ENCODE measurements at regions not wholly inside any gene's neighbourhood (a gene's known extent, or its start where the extent isn't known, plus 50 kb on each side); places are given as distances from the start of the nearest gene placed in this dataset.

DNA sequence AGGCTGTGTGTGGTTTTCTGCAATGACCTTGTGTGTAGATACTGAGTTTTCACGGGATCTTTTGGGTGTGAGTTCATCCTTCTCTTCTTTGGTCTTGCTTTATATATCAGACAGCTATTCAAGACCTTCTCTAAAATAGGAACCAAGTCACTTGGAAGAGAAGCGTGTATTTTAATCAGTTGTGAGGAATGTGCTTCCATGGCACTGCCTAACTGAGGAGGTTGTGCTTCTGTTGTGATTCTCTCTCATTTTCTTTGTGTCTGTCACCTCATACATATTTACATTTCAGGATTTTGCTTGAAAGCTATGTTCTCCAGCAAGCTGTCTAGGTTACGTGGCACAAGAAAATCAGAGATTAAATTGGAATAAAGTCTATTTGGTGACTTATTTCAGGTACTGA lies 428.7 kb downstream of the QKI start:
- Histone ChIP-seq H3K27me3 (ENCODE audit: control insufficient read depth in 1 of 2, insufficient read depth in 2 of 2, low read length in 2 of 2) (no peaks in the 10 kb centered on the region), H3K36me3 (ENCODE audit: insufficient read depth, low read length) (no peaks in the 10 kb centered on the region), H3K4me3 (ENCODE audit: low read length) (no peak overlapping the region), H3K9me3 (ENCODE audit: control insufficient read depth in 1 of 2, insufficient read depth in 1 of 2, low read length in 2 of 2) (peaks cover 11% of the 10 kb centered on the region in 2 experiments), H3K27ac (ENCODE audit: low read depth in 1 of 2, low read length in 2 of 2) (no peak overlapping the region), H3K4me1 (ENCODE audit: insufficient read depth, low read length) (no peaks in the 10 kb centered on the region)
- intact Hi-C loops (cut with DNase I, micrococcal nuclease): no loop called here
- ATAC-seq (ENCODE audit: poor library complexity) (no peak), DNase-seq (no peak)
- Mint-ChIP-seq H3K27ac (no peak overlapping the region), H3K4me1 (ENCODE audit: low read depth) (no peaks in the 10 kb centered on the region), H3K4me3 (no peak overlapping the region), H3K36me3 (ENCODE audit: low read depth) (no peaks in the 10 kb centered on the region), H3K27me3 (no peaks in the 10 kb centered on the region), H3K9me3 (peaks cover 21% of the 10 kb centered on the region)
- ChIA-PET POLR2A (no interaction called here), CTCF (interaction anchor here (0.6 kb wide), 1 partner anchor 21 kb away, joined by 5 read pairs; no protein-coding TSS in a partner anchor)
- TF ChIP-seq, protein P1, sequence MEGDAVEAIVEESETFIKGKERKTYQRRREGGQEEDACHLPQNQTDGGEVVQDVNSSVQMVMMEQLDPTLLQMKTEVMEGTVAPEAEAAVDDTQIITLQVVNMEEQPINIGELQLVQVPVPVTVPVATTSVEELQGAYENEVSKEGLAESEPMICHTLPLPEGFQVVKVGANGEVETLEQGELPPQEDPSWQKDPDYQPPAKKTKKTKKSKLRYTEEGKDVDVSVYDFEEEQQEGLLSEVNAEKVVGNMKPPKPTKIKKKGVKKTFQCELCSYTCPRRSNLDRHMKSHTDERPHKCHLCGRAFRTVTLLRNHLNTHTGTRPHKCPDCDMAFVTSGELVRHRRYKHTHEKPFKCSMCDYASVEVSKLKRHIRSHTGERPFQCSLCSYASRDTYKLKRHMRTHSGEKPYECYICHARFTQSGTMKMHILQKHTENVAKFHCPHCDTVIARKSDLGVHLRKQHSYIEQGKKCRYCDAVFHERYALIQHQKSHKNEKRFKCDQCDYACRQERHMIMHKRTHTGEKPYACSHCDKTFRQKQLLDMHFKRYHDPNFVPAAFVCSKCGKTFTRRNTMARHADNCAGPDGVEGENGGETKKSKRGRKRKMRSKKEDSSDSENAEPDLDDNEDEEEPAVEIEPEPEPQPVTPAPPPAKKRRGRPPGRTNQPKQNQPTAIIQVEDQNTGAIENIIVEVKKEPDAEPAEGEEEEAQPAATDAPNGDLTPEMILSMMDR (IDR thresholded peaks at IDR 0.05): no peak

DNA sequence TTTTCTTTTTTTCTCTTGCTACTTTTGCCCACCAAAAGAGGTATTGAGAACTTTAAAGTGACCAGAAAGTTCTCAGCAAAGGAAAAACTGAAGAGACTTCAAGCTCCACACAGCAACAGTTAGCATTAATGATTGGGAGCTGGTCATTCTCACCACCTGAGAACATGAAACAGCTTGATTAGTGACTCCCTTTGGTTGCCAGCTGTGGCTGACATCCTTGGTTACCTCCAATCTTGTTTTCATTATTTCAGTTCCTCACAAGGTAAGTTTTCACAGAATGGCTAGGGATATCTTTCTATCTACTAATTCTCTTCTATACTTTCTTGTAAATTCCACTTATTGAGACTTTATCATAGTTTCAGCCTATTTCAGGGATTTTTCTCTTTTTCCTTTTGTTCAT lies 427.9 kb downstream of the QKI start:
- ChIA-PET CTCF (no interaction called here), POLR2A (no interaction called here)
- H3K9me3 Mint-ChIP-seq: peaks cover 21% of the 10 kb centered on the region

DNA sequence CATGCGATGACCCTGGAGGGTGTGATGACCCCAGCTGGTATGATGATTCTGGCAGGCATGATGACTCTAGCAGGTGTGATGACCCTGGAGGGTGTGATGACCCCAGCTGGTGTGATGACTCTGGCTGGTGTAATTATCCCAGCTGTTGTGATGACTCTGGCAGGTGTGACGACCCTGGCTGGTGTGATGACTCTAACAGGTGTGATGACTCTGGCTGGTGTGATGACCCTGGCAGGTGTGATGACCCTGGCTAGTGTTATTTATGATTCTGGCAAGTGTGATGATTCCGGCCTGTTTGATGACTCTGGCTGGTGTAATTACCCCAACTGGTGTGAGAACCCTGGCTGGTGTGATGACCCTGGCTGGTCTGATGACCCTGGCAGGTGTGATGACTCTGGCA lies 427.2 kb downstream of the QKI start:
- TF ChIP-seq, protein P1 (IDR thresholded peaks at IDR 0.05): no peak
- Histone ChIP-seq H3K27ac (ENCODE audit: low read depth in 1 of 2, low read length in 2 of 2) (no peak overlapping the region), H3K4me1 (ENCODE audit: insufficient read depth, low read length) (no peaks in the 10 kb centered on the region), H3K9me3 (ENCODE audit: control insufficient read depth in 1 of 2, insufficient read depth in 1 of 2, low read length in 2 of 2) (peaks cover 11% of the 10 kb centered on the region in 2 experiments), H3K27me3 (ENCODE audit: control insufficient read depth in 1 of 2, insufficient read depth in 2 of 2, low read length in 2 of 2) (no peaks in the 10 kb centered on the region), H3K4me3 (ENCODE audit: low read length) (no peak overlapping the region), H3K36me3 (ENCODE audit: insufficient read depth, low read length) (no peaks in the 10 kb centered on the region)
- H3K27ac Mint-ChIP-seq: no peak overlapping the region
- H3K27me3 Mint-ChIP-seq: peaks cover 8% of the 10 kb centered on the region
- CTCF ChIA-PET: no interaction called here
- DNase-seq (no peak), ATAC-seq (ENCODE audit: poor library complexity) (no peak)
- intact Hi-C loops (cut with DNase I, micrococcal nuclease): no loop called here
- H3K9me3 Mint-ChIP-seq: peaks cover 21% of the 10 kb centered on the region
- POLR2A ChIA-PET: no interaction called here
- no peaks in the 10 kb centered on the region for H3K4me1 Mint-ChIP-seq (ENCODE audit: low read depth)
- no peaks in the 10 kb centered on the region for H3K36me3 Mint-ChIP-seq (ENCODE audit: low read depth)
- H3K4me3 Mint-ChIP-seq: no peak overlapping the region

More for the DNA sequence above, 427.9 kb downstream of the QKI start:
- peaks cover 4% of the 10 kb centered on the region for H3K27me3 Mint-ChIP-seq
- no peak overlapping the region for H3K27ac Mint-ChIP-seq
- Histone ChIP-seq H3K27me3 (ENCODE audit: control insufficient read depth in 1 of 2, insufficient read depth in 2 of 2, low read length in 2 of 2) (no peaks in the 10 kb centered on the region), H3K4me1 (ENCODE audit: insufficient read depth, low read length) (no peaks in the 10 kb centered on the region), H3K36me3 (ENCODE audit: insufficient read depth, low read length) (no peaks in the 10 kb centered on the region), H3K27ac (ENCODE audit: low read depth in 1 of 2, low read length in 2 of 2) (no peak overlapping the region), H3K9me3 (ENCODE audit: control insufficient read depth in 1 of 2, insufficient read depth in 1 of 2, low read length in 2 of 2) (peaks cover 11% of the 10 kb centered on the region in 2 experiments), H3K4me3 (ENCODE audit: low read length) (no peak overlapping the region)
- H3K4me1 Mint-ChIP-seq (ENCODE audit: low read depth): no peaks in the 10 kb centered on the region
- TF ChIP-seq, protein P1 (IDR thresholded peaks at IDR 0.05): no peak
- no peak overlapping the region for H3K4me3 Mint-ChIP-seq
- ATAC-seq (ENCODE audit: poor library complexity): no peak
- H3K36me3 Mint-ChIP-seq (ENCODE audit: low read depth): no peaks in the 10 kb centered on the region
- intact Hi-C loops (cut with DNase I, micrococcal nuclease): no loop called here
- DNase-seq: no peak

All from CD4-positive, alpha-beta T cell (primary cell).